OCI-LY7 (cell line): ENCODE measurements at regions not wholly inside any gene's neighbourhood (a gene's known extent, or its start where the extent isn't known, plus 50 kb on each side); places are given as distances from the start of the nearest gene placed in this dataset.

Experiments used
- BruUV-seq: library from RNA; stranded (reverse); fragments of 400-500 nt; replicated peaks from 2 replicates; lab custom pipeline; 2021; lab: Mats Ljungman, UMichigan
- CTCF ChIA-PET: fragments of 300-600 bp; sonication (Branson Sonifier 250); formaldehyde crosslinking; loops from one replicate; lab custom pipeline; 2022; ENCODE audit warnings: antibody characterized with exemption; ENCODE audit not compliant: unreplicated experiment; lab: Charles Lee
- POLR2A ChIA-PET: fragments of 300-600 bp; sonication (Branson Sonifier 250); formaldehyde crosslinking; loops from one replicate; lab custom pipeline; 2022; ENCODE audit warnings: antibody characterized with exemption; lab: Charles Lee
- DNase-seq: peaks from one replicate; pipeline ENCODE4 v3.0.0-alpha.2; 2015; ENCODE audit warnings: low spot score
- H2AFZ ChIP-seq: fragments of 200-600 bp; sonication (generic), shearing (Covaris generic); 2 replicates; pipeline ENCODE4 v1.6.1; 2014; ENCODE audit warnings: mild to moderate bottlenecking, antibody characterized with exemption, low read length, moderate library complexity
- H3K27ac ChIP-seq: fragments of 200-600 bp; sonication (generic); 2 replicates; pipeline ENCODE4 v1.5.1; 2014; ENCODE audit warnings: mixed run types, low read depth, mild to moderate bottlenecking, moderate library complexity, low read length, inconsistent platforms; ENCODE audit not compliant: poor library complexity, severe bottlenecking
- H3K36me3 ChIP-seq: fragments of 200-600 bp; sonication (generic); 2 replicates; pipeline ENCODE4 v1.6.1; 2014; ENCODE audit warnings: mild to moderate bottlenecking, antibody characterized with exemption, low read length, moderate library complexity, mixed read lengths; ENCODE audit not compliant: insufficient read depth
- H3K4me1 ChIP-seq: fragments of 200-600 bp; sonication (generic); 2 replicates; pipeline ENCODE4 v1.5.1; 2014; ENCODE audit warnings: mild to moderate bottlenecking, low read length; ENCODE audit not compliant: insufficient read depth, poor library complexity, severe bottlenecking
- H3K4me2 ChIP-seq: fragments of 200-600 bp; sonication (generic); 2 replicates; pipeline ENCODE4 v1.6.1; 2014; ENCODE audit warnings: mild to moderate bottlenecking, low read length
- H3K4me3 ChIP-seq: fragments of 200-600 bp; sonication (generic); 2 replicates; pipeline ENCODE4 v1.5.1; 2014; ENCODE audit warnings: mild to moderate bottlenecking, low read depth, low read length; ENCODE audit not compliant: poor library complexity, severe bottlenecking
- H3K79me2 ChIP-seq: fragments of 200-600 bp; sonication (generic); 2 replicates; pipeline ENCODE4 v1.6.1; 2016; ENCODE audit warnings: low read depth, mild to moderate bottlenecking, low read length, moderate library complexity, mixed read lengths; ENCODE audit not compliant: insufficient read depth
- H3K9me2 ChIP-seq: fragments of 200-600 bp; sonication (generic); 2 replicates; pipeline ENCODE4 v1.6.1; 2016; ENCODE audit warnings: mild to moderate bottlenecking, low read length, mixed read lengths; ENCODE audit not compliant: insufficient read depth
- H3K9me3 ChIP-seq: fragments of 200-600 bp; sonication (generic); 2 replicates; pipeline ENCODE4 v1.6.1; 2014; ENCODE audit warnings: mild to moderate bottlenecking, mixed run types, low read length, mixed read lengths
- H4K20me1 ChIP-seq: fragments of 200-600 bp; sonication (generic); 2 replicates; pipeline ENCODE4 v1.6.1; 2014; ENCODE audit warnings: mild to moderate bottlenecking, antibody characterized with exemption, low read length, moderate library complexity, mixed read lengths; ENCODE audit not compliant: insufficient read depth
- EZH2phosphoT487 ChIP-seq: fragments of 200-600 bp; sonication (generic); IDR thresholded peaks from 2 replicates; pipeline ENCODE4 v1.6.1; 2018; ENCODE audit warnings: low read depth, borderline replicate concordance, mild to moderate bottlenecking, mixed run types, antibody characterized with exemption, low read length, moderate library complexity, mixed read lengths
- intact Hi-C: fragments of 100-400 bp; cut with micrococcal nuclease; formaldehyde crosslinking; loops from one replicate; pipeline ENCODE4 v1.10.0; 2022; ENCODE audit not compliant: unreplicated experiment
- TF ChIP-seq, protein P1 (sequence below): fragments of 200-600 bp; sonication (generic); conservative IDR thresholded peaks from 2 replicates; pipeline ENCODE4 v1.5.1; 2014; ENCODE audit warnings: mild to moderate bottlenecking, antibody characterized with exemption, low read length, moderate library complexity, mixed read lengths

DNA sequence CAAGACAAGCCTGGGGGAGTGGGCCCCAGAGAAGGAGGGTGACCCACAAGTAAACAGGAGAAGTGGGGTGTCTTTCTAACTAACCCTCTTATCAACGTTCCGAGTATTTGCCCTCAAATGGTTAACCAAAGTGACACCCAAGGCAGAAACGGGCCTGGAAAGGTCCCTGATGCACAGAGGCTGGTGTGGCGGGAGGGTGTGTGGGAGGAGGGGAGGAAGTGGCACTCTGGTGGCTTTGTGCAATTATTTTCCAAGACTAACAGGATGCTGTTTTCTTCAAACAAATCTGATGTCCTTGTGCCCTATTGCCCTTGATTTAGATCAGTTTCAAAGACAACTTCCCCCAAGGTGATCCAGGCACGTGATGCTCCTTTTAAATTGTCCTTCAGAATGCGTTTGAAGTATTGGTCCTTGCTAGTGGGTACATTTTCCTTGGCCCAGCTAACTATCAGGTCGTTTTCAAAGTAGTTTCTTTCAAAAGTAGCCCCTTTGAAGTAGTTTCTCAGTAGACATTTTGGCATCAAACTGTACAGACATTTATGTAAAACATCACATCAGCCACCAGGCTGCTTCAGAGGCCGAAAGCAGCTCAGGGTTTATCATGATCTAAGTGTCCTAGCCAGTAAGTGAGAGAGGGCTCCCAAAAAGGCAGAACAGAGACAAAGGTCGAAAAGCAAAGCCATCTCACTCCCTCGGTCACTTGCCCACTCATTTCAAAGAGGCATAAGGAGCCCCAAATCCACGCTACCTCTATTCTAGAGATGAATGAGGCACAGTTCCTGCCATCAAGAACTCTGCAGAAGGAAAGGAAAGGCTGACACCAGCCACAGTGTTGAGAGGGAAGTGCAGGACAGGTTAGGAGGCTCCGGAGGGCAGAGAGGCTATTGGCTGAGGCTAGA is 371.1 kb upstream of the ID2 start:
- BruUV-seq, result no TSS peak

DNA sequence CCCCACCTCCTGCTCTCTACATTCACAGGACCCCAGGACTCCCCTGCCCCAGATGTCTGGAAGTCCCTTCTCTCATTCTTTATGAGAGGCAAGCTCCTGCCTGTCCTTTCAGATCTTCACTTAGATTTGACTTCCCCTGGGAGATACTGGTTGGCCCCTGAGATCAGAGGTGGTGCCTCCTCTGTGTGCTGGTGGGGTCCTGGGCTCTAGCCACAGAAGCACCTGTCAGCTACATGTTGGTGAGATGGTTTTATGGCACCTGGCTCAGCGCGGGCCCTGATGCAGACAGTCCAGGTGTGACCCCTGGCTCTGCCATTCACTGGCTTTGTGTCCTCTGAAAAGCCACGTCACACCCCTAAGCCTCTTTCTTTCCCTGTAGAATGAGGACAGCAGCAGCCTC is 369.6 kb upstream of the ID2 start:
- no peaks in the 10 kb centered on the region for H3K9me3 ChIP-seq

More for the DNA sequence above, 371.1 kb upstream of the ID2 start:
- Histone ChIP-seq H3K36me3 (no peaks in the 10 kb centered on the region), H3K79me2 (no peaks in the 10 kb centered on the region), H3K27ac (peak overlapping the region; percentile 40), H4K20me1 (no peaks in the 10 kb centered on the region), H3K4me2 (peak overlapping the region; percentile 36), H3K4me1 (peaks cover 69% of the 10 kb centered on the region), H3K4me3 (no peak overlapping the region), H2AFZ (peak overlapping the region; percentile 85), H3K9me3 (no peaks in the 10 kb centered on the region), H3K9me2 (no peaks in the 10 kb centered on the region)
- ChIA-PET CTCF (interaction anchor here (0.6 kb wide), 1 partner anchor 161 kb away, joined by 3 read pairs; no protein-coding TSS in a partner anchor), POLR2A (interaction anchor here (0.6 to 2.0 kb wide), 10 partner anchors 9 to 505 kb away, joined by 3 to 8 read pairs (median 3); partner anchors contain the start of gene ID2)
- intact Hi-C loops, result loop anchor here (5.0 kb wide), 1 partner anchor 316 kb away; no protein-coding TSS in a partner anchor
- DNase-seq, result peak; percentile 58
- TF ChIP-seq EZH2phosphoT487, result no peak
- TF ChIP-seq, protein P1, sequence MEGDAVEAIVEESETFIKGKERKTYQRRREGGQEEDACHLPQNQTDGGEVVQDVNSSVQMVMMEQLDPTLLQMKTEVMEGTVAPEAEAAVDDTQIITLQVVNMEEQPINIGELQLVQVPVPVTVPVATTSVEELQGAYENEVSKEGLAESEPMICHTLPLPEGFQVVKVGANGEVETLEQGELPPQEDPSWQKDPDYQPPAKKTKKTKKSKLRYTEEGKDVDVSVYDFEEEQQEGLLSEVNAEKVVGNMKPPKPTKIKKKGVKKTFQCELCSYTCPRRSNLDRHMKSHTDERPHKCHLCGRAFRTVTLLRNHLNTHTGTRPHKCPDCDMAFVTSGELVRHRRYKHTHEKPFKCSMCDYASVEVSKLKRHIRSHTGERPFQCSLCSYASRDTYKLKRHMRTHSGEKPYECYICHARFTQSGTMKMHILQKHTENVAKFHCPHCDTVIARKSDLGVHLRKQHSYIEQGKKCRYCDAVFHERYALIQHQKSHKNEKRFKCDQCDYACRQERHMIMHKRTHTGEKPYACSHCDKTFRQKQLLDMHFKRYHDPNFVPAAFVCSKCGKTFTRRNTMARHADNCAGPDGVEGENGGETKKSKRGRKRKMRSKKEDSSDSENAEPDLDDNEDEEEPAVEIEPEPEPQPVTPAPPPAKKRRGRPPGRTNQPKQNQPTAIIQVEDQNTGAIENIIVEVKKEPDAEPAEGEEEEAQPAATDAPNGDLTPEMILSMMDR, result peak; percentile 12; the same call in 1 of the 2 replicates

More for the DNA sequence above, 369.6 kb upstream of the ID2 start:
- H3K27ac ChIP-seq, result peak overlapping the region; percentile 47
- BruUV-seq, result no TSS peak
- CTCF ChIA-PET, result interaction anchor here (1.0 kb wide), 1 partner anchor 78 kb away, joined by 3 read pairs; no protein-coding TSS in a partner anchor
- POLR2A ChIA-PET, result interaction anchor here (0.6 to 1.5 kb wide), 13 partner anchors 47 to 476 kb away, joined by 3 to 8 read pairs (median 3); partner anchors contain the start of gene ID2
- H3K36me3 ChIP-seq, result no peaks in the 10 kb centered on the region; the same call in 1 of the 2 replicates
- H3K4me2 ChIP-seq, result peak overlapping the region; percentile 49
- H3K9me2 ChIP-seq, result no peaks in the 10 kb centered on the region
- peaks cover 60% of the 10 kb centered on the region for H3K4me1 ChIP-seq
- TF ChIP-seq, protein P1, result no peak
- TF ChIP-seq EZH2phosphoT487, result no peak
- H3K4me3 ChIP-seq, result no peak overlapping the region
- peak; percentile 71 for DNase-seq
- no peaks in the 10 kb centered on the region for H4K20me1 ChIP-seq
- intact Hi-C loops, result loop anchor here (1.0 to 5.0 kb wide), 3 partner anchors 9 to 315 kb away; no protein-coding TSS in a partner anchor
- H2AFZ ChIP-seq, result peak overlapping the region; percentile 70; the same call in 1 of the 2 replicates
- H3K79me2 ChIP-seq, result no peaks in the 10 kb centered on the region
